Loucy (cell line): ENCODE measurements at regions not wholly inside any gene's neighbourhood (a gene's known extent, or its start where the extent isn't known, plus 50 kb on each side); places are given as distances from the start of the nearest gene placed in this dataset.

Experiments used
- CTCF ChIP-seq: fragments of 200-600 bp; sonication (generic); conservative IDR thresholded peaks from 2 replicates; pipeline ENCODE4 v1.5.1; 2014; ENCODE audit warnings: mild to moderate bottlenecking, antibody characterized with exemption, low read length
- EZH2phosphoT487 ChIP-seq: fragments of 200-600 bp; IDR thresholded peaks from 2 replicates; pipeline ENCODE4 v1.6.1; 2018; ENCODE audit warnings: antibody characterized with exemption, mild to moderate bottlenecking, moderate library complexity, borderline replicate concordance

GRCh38 chrX:530726-531610, 99.6 kb upstream of the SHOX start:
- no peak for TF ChIP-seq CTCF
- no peak for TF ChIP-seq EZH2phosphoT487
